ENCODE measurements at regions not wholly inside any gene's neighbourhood (a gene's known extent, or its start where the extent isn't known, plus 50 kb on each side); places are given as distances from the start of the nearest gene placed in this dataset.

DNA sequence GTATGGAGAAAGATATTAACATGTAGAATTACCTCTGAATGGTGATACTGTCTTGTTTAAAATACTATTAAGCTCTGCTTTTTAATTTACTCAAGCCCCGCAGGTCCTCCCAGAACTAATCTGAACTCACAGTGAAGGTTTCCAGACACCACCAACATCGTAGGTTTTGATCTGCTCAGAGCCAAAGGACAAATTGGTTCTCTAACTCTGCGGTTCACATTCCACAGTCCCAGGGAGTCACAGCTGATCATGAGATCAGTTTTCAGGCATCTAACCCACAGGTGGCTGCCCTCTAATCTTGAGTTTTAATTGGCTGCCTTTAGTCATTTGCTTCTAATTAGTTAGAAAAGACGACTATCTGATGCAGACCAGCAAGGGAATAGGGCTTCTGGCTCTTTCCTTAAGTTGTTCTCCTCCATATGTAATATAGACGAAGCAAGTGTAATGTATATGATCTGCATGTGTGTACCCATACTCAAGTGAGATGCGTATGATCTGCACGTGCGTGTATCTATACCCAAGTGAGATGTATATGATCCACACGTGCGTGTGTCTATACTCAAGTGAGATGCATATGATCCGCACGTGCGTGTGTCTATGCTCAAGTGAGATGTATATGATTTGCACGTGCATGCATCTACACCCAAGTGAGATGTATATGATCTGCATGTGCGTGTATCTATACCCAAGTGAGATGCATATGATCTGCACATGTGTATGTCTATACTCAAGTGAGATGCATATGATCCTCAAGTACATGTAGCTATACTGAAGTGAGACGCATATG, 331.5 kb upstream of the NPVF start:
- intact Hi-C loops (cut with DNase I), result no loop called here

GRCh38 chr7:25562673-25563182, 334.4 kb upstream of the NPVF start:
- DNase-seq (ENCODE audit: missing footprints), result no peak
- ATAC-seq, result no peak
- intact Hi-C loops (cut with DNase I), result no loop called here

More for the DNA sequence above, 331.5 kb upstream of the NPVF start:
- DNase-seq (ENCODE audit: missing footprints), result no peak
- no peak for ATAC-seq

DNA sequence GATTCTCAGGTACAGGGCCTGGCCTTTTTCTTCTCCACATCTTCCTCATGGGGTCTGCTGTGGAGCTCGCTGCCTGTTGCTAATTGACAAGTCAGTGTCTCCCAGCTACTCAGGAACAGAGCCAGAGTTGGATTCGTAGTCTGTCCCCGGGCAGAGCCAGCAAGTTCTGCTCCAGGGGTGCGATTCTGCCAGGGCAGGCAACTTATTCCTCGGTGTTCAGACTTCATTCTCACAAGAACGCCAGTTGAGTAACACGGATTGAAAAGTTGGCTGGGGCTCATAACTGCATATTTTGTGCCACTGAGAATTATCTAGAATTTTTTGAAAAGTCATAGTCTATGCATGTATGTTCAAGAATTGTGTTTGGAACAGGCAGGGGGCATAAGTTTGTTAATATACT, 336.7 kb upstream of the NPVF start:
- DNase-seq (ENCODE audit: missing footprints), result no peak
- intact Hi-C loops (cut with DNase I), result no loop called here
- no peak for ATAC-seq

- peak; percentile 73 for DNase-seq (ENCODE audit: missing footprints)
- no peak for ATAC-seq
- intact Hi-C loops (cut with DNase I), result loop anchor here (1.0 to 2.0 kb wide), 3 partner anchors 175 to 307 kb away; no protein-coding TSS in a partner anchor
Observed at GRCh38 chr7:25565949-25566348, 337.7 kb upstream of the NPVF start.

DNA sequence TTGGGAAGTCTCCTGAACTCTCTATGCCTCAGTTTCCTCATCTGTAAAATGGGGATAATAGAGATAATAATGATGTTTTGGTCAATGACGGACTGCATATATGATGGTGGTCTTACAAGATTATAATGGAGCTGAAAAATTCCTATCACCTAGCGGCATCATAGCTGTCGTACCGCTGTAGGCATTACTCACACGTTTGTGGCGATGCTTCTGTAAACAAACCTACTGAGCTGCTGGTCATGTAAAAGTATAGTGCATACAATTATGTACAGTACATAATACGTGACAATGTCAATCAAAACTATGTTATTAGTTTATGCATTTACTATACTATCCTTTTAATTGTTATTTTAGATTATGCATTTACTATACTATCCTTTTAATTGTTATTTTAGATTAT, 339.1 kb upstream of the NPVF start:
- no peak for DNase-seq (ENCODE audit: missing footprints)
- ATAC-seq, result no peak
- intact Hi-C loops (cut with DNase I), result loop anchor here (2.0 kb wide), 2 partner anchors 283 to 309 kb away; no protein-coding TSS in a partner anchor

DNA sequence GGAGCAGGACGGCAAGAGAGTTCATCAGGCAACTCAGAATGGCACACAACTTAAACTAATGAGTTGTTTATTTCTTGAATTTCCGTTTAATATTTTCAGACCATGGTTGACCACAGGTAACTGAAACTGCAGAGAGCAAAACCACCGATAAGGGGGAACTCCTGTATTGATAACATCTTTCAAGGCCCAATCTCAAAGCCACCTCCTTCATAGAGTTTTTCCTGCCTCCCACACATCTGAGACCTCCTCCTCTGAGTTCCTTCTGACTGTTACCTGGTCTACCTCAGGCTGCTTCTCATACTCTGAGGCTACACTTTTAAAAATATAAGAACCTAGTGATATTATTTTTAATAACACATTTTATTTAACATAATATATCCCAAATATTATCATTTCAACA, 341.5 kb upstream of the NPVF start:
- intact Hi-C loops (cut with DNase I), result loop anchor here (5.0 kb wide), 1 partner anchor 93 kb away; no protein-coding TSS in a partner anchor
- DNase-seq (ENCODE audit: missing footprints) (no peak), ATAC-seq (no peak)

DNA sequence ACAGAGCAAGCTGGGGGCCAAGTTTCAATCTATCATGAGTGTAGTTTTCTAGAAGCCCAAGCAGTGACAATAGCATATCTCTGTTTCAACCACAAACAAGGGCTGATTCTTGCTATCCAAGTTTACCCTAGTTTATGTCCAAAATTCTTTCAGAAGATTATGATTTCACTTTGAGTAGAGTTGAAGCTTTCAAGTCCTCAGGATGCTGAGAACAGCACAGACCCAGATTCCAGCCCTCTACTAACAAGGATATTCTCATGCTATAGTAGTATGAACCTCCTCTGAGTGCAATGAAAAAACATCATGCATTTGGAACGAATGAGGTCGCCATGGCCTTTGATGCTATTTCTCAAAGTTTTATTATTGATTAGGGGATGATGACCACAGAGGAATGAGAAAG, 344.1 kb upstream of the NPVF start:
- DNase-seq (ENCODE audit: missing footprints) (no peak), ATAC-seq (no peak)
- intact Hi-C loops (cut with DNase I), result loop anchor here (5.0 kb wide), 1 partner anchor 90 kb away; no protein-coding TSS in a partner anchor

- DNase-seq (ENCODE audit: missing footprints) (no peak), ATAC-seq (no peak)
- intact Hi-C loops (cut with DNase I), result loop anchor here (5.0 kb wide), 1 partner anchor 87 kb away; no protein-coding TSS in a partner anchor
Observed at GRCh38 chr7:25574828-25575227, 346.5 kb upstream of the NPVF start.

DNA sequence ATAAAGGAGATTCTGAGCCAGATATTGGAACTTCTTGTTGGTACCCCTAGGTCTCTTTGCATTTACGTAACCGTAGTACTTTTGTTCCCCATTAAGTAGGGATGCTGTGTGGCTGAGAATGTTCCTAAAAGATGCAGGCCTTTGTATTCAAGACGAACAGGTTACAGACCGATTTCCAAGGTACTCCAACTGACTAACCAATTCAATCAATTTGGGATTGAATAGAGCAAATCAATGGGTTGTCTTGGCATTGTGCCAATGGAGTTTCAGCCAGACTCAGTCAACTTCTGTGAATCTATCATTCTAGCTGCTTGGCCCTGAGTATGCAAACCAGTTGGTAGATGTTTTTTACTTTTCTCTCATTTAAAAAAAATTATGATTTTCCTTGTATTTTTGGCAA, 347.3 kb upstream of the NPVF start:
- intact Hi-C loops (cut with DNase I), result no loop called here
- ATAC-seq (no peak), DNase-seq (ENCODE audit: missing footprints) (no peak)

GRCh38 chr7:25578991-25579777, 350.9 kb upstream of the NPVF start:
- no peak for DNase-seq (ENCODE audit: missing footprints)
- intact Hi-C loops (cut with DNase I), result no loop called here
- no peak for ATAC-seq

- ATAC-seq, result no peak
- DNase-seq (ENCODE audit: missing footprints), result no peak
- intact Hi-C loops (cut with DNase I), result no loop called here
Observed at GRCh38 chr7:25579778-25580075, 351.4 kb upstream of the NPVF start.

GRCh38 chr7:25580141-25580540, 351.9 kb upstream of the NPVF start:
- intact Hi-C loops (cut with DNase I), result no loop called here
- ATAC-seq (no peak), DNase-seq (ENCODE audit: missing footprints) (no peak)

DNA sequence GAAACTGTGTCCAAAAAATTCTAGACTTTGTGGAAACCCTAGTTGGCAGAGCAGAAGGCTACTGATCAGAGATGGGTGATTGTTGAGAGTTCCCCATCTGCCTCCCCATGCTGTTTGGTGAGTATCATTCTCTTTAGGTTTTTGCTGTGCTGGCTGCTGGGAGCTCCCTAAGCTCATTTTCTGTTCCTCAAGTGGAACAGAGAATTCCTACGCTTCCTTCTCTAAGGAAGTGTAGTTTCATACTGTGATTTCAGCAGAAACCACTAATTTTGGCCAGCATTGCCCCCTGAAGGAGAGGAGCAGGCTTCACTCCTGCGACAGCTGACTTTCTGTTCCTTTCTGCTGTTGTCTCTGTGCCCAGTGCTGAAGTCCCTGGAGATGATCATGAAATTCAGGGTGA, 355.3 kb upstream of the NPVF start:
- intact Hi-C loops (cut with DNase I), result no loop called here
- ATAC-seq, result peak; percentile 58
- no peak for DNase-seq (ENCODE audit: missing footprints)

DNA sequence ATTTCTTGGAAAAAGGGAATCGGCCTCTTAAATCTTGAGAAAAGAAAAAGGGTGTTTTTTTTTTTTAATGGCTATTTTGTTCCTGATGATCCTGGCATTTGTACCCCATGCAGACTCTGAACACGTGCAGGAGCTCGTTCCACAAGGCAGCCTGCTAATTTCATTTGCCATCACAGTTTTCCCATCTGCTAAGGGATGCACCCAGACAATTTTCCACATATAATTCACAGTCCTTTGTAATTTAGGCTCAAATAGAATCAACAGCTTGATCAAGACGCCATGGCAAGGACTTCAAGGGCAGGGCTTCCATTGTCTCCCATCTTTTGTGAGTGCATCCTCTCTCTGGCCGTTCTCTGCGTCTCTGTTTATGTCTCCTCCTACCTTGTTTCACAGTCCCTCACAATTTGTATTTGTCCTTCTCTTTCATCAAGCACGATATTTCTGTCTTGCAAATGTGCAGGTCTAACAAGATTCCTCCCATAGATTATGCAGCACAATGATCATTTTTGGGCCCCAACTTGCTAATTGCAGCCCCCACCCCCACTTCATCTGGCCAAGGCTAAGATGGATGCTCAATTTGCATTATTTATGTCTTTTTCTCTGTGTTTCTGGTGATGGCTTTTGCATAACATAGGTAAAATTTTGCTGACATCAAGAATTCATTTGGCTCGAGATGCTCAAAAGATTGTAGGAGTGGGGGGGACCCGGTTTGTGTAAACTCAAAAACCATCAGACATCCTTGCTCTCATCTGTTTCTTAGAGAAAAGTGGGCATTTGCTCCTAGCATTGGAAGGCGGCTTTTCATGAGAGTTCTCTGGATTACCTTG, 356.0 kb upstream of the NPVF start:
- intact Hi-C loops (cut with DNase I), result no loop called here
- ATAC-seq (no peak), DNase-seq (ENCODE audit: missing footprints) (no peak)

DNA sequence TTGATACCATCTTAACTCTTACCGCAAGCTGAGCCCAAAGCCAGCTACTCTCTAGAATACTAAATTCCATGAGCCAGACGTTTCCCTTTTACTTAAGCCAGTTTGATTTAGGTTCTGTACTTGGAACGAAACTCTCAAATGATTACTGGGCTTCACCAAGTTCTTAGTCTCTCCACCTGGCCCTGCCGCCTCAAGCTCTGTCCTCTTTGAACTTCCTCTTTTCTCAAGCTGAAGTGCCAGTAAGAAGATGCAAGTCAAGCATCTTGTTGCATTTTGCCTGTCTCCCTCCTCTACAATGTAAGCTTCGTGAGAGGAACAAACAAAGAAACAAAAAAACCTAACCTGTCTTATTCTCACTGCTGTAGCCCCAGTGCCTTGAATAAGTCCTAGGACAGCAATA, 358.2 kb upstream of the NPVF start:
- DNase-seq (ENCODE audit: missing footprints) (no peak), ATAC-seq (no peak)
- intact Hi-C loops (cut with DNase I), result no loop called here

DNA sequence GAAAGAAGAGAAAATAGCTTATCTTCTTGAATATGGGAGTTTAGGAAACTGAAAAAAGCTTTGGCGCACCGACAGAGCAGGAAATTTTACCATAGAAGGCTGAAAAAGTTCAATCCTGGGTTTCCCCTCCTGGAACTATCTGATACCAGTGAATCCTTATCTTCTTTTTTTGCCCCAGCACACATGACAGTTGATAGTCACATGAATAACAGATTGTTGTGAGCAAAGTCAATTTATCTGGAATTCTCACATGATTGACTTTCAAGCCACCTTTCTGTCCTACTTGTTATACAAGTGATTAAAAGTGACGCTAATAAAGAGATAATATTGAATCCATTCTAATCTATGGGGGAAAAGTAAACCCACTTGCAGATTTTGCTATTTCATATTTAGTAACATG, 365.8 kb upstream of the NPVF start:
- intact Hi-C loops (cut with DNase I), result no loop called here
- DNase-seq (ENCODE audit: missing footprints) (no peak), ATAC-seq (no peak)

- intact Hi-C loops (cut with DNase I), result no loop called here
- ATAC-seq, result no peak
Observed at GRCh38 chr7:25594728-25595127, 366.4 kb upstream of the NPVF start.

GRCh38 chr7:25595996-25596395, 367.7 kb upstream of the NPVF start:
- intact Hi-C loops (cut with DNase I), result no loop called here
- no peak for ATAC-seq
- no peak for DNase-seq (ENCODE audit: missing footprints)

More at GRCh38 chr7:25594728-25595127, 366.4 kb upstream of the NPVF start:
- no peak for DNase-seq (ENCODE audit: missing footprints)

- ATAC-seq (no peak), DNase-seq (ENCODE audit: missing footprints) (no peak)
- intact Hi-C loops (cut with DNase I), result no loop called here
Observed at GRCh38 chr7:25596443-25596842, 368.2 kb upstream of the NPVF start.

All from Right ventricle myocardium inferior (tissue), 1 donor.